HepG2 (cell line): ENCODE measurements at regions not wholly inside any gene's neighbourhood (a gene's known extent, or its start where the extent isn't known, plus 50 kb on each side); places are given as distances from the start of the nearest gene placed in this dataset.

Experiments
- ETV5 ChIP-seq: IDR thresholded peaks from 2 replicates; pipeline ENCODE4 v1.6.1; 2018; ENCODE audit warnings: missing biosample characterization, missing genetic modification reagents, inconsistent platforms, borderline replicate concordance
- FOXK1 ChIP-seq: sonication (generic); formaldehyde crosslinking; IDR thresholded peaks from 2 replicates; pipeline ENCODE4 v1.4.0; 2020; ENCODE audit warnings: low read depth, missing genetic modification reagents, borderline replicate concordance
- HDAC6 ChIP-seq: fragments of 200-600 bp; sonication (generic); IDR thresholded peaks from 2 replicates; pipeline ENCODE4 v1.7.0; 2017; ENCODE audit warnings: mild to moderate bottlenecking, antibody characterized with exemption, low read length, low read depth
- HNRNPUL1 ChIP-seq: fragments of 200-400 bp; formaldehyde crosslinking; IDR thresholded peaks from 2 replicates; pipeline ENCODE4 v1.6.1; 2017; ENCODE audit warnings: low read depth, mild to moderate bottlenecking, low read length, moderate library complexity
- ISL2 ChIP-seq: sonication (generic); formaldehyde crosslinking; IDR thresholded peaks from 2 replicates; pipeline ENCODE4 v1.5.0; 2020; ENCODE audit warnings: missing genetic modification reagents
- KAT8 ChIP-seq: IDR thresholded peaks from 2 replicates; pipeline ENCODE4 v1.6.1; 2016; ENCODE audit warnings: missing genetic modification reagents, missing compliant biosample characterization
- KLF9 ChIP-seq: IDR thresholded peaks from 2 replicates; pipeline ENCODE4 v1.6.1; 2016; ENCODE audit warnings: low read depth
- MZF1 ChIP-seq: sonication (generic); formaldehyde crosslinking; IDR thresholded peaks from 2 replicates; pipeline ENCODE4 v1.8.1; 2023; ENCODE audit warnings: mild to moderate bottlenecking, missing genetic modification reagents, borderline replicate concordance
- ONECUT2 ChIP-seq: sonication (generic); formaldehyde crosslinking; IDR thresholded peaks from 2 replicates; pipeline ENCODE4 v1.4.0; 2020; ENCODE audit warnings: missing genetic modification reagents
- SALL2 ChIP-seq: sonication (generic); formaldehyde crosslinking; IDR thresholded peaks from 2 replicates; pipeline ENCODE4 v1.8.1; 2023; ENCODE audit warnings: mild to moderate bottlenecking, missing genetic modification reagents, inconsistent platforms
- SIX1 ChIP-seq: sonication (generic); formaldehyde crosslinking; IDR thresholded peaks from 2 replicates; pipeline ENCODE4 v1.4.0; 2020; ENCODE audit warnings: missing genetic modification reagents, borderline replicate concordance
- SMAD1 ChIP-seq: sonication (generic); formaldehyde crosslinking; IDR thresholded peaks from 2 replicates; pipeline ENCODE4 v1.4.0; 2020; ENCODE audit warnings: missing genetic modification reagents, low read depth, mild to moderate bottlenecking, borderline replicate concordance
- SOX13 ChIP-seq, 3 experiments: fragments of 450-650 bp in 1 of 3; sonication (generic) in 1 of 3; formaldehyde crosslinking in 1 of 3; IDR thresholded peaks in 2 of 3; conservative IDR thresholded peaks in 1 of 3; 2 replicates each; pipeline versions ENCODE4 v1.5.0 to v1.6.1; 2016 to 2020; ENCODE audit warnings: antibody characterized with exemption in 1 of 3, mild to moderate bottlenecking in 1 of 3, missing compliant biosample characterization in 1 of 3, missing genetic modification reagents in 1 of 3, moderate library complexity in 1 of 3
- TBX3 ChIP-seq: fragments of 450-650 bp; IDR thresholded peaks from 2 replicates; pipeline ENCODE4 v1.6.1; 2017; ENCODE audit warnings: antibody characterized with exemption, mild to moderate bottlenecking, inconsistent platforms, borderline replicate concordance
- ZBTB42 ChIP-seq: sonication (generic); formaldehyde crosslinking; IDR thresholded peaks from 2 replicates; pipeline ENCODE4 v1.5.0; 2020; ENCODE audit warnings: mild to moderate bottlenecking, missing genetic modification reagents
- ZFP36L2 ChIP-seq: sonication (generic); formaldehyde crosslinking; IDR thresholded peaks from 2 replicates; pipeline ENCODE4 v1.4.0; 2020; ENCODE audit warnings: missing genetic modification reagents
- ZNF264 ChIP-seq: sonication (generic); formaldehyde crosslinking; IDR thresholded peaks from 2 replicates; pipeline ENCODE4 v1.4.0; 2020; ENCODE audit warnings: missing genetic modification reagents
- ZNF496 ChIP-seq: sonication (generic); formaldehyde crosslinking; IDR thresholded peaks from 2 replicates; pipeline ENCODE4 v1.8.1; 2023; ENCODE audit warnings: mild to moderate bottlenecking, moderate library complexity, missing genetic modification reagents; ENCODE audit not compliant: insufficient replicate concordance
- ZNF570 ChIP-seq: sonication (generic); formaldehyde crosslinking; IDR thresholded peaks from 2 replicates; pipeline ENCODE4 v1.4.0; 2020; ENCODE audit warnings: mild to moderate bottlenecking, missing genetic modification reagents, borderline replicate concordance
- ZNF83 ChIP-seq: sonication (generic); formaldehyde crosslinking; IDR thresholded peaks from 2 replicates; pipeline ENCODE4 v1.4.0; 2020; ENCODE audit warnings: missing genetic modification reagents, mild to moderate bottlenecking, borderline replicate concordance
- ZSCAN12 ChIP-seq: sonication (generic); formaldehyde crosslinking; IDR thresholded peaks from 2 replicates; pipeline ENCODE4 v1.9.0; 2021; ENCODE audit warnings: mild to moderate bottlenecking, missing genetic modification reagents
- TF ChIP-seq, protein P1 (sequence below): IDR thresholded peaks from 2 replicates; pipeline ENCODE4 v1.6.1; 2016; ENCODE audit warnings: mild to moderate bottlenecking
- TF ChIP-seq, protein P2 (sequence below): sonication (generic); formaldehyde crosslinking; IDR thresholded peaks from 2 replicates; pipeline ENCODE4 v1.4.0; 2020; ENCODE audit warnings: missing genetic modification reagents
- TF ChIP-seq, protein P3 (sequence below): sonication (generic); formaldehyde crosslinking; conservative IDR thresholded peaks from 2 replicates; pipeline ENCODE4 v1.4.0; 2020; ENCODE audit warnings: mild to moderate bottlenecking, missing genetic modification reagents, moderate library complexity

DNA sequence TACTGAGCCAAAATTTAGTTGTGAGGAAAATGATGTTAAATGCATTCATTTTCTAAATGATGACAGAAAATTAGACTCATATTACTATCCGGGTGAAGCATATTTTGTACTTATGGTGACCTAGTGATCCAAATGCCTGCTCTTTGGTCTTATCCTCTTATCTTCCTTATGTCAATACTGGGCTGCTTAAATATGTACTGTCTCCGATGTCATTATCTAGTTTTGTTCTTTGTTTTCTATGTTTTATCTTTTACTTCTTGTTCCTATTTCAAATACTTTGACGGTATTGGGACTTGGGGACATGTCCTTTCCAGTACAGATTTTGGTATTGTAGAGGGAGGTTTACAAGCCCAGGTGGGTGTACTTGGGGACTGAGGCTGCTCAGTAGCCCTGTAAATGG is 124.6 kb upstream of the ESR1 start (continued):
- TF ChIP-seq SALL2 (CRISPR knock-in tag): no peak
- peak; percentile 36; the same call in 1 of the 2 replicates for TF ChIP-seq SOX13 (IDR thresholded peaks at IDR 0.05)
- TF ChIP-seq SOX13 (CRISPR knock-in tag; conservative IDR thresholded peaks at IDR 0.05 in 1 of 2, IDR thresholded peaks at IDR 0.05 in 1 of 2): peak in 1 of 2 experiments; percentile 94; a peak in 2 of 4 replicates
- no peak for TF ChIP-seq ONECUT2 (CRISPR knock-in tag)
- no peak for TF ChIP-seq ZFP36L2 (CRISPR knock-in tag)
- no peak for TF ChIP-seq ETV5 (CRISPR knock-in tag)
- TF ChIP-seq FOXK1 (CRISPR knock-in tag): no peak
- TF ChIP-seq, protein P1, sequence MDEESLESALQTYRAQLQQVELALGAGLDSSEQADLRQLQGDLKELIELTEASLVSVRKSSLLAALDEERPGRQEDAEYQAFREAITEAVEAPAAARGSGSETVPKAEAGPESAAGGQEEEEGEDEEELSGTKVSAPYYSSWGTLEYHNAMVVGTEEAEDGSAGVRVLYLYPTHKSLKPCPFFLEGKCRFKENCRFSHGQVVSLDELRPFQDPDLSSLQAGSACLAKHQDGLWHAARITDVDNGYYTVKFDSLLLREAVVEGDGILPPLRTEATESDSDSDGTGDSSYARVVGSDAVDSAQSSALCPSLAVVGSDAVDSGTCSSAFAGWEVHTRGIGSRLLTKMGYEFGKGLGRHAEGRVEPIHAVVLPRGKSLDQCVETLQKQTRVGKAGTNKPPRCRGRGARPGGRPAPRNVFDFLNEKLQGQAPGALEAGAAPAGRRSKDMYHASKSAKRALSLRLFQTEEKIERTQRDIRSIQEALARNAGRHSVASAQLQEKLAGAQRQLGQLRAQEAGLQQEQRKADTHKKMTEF (CRISPR knock-in tag): 0 out of 2 replicates have a peak, but pooled peaks have one; percentile 29
- TF ChIP-seq, protein P2, sequence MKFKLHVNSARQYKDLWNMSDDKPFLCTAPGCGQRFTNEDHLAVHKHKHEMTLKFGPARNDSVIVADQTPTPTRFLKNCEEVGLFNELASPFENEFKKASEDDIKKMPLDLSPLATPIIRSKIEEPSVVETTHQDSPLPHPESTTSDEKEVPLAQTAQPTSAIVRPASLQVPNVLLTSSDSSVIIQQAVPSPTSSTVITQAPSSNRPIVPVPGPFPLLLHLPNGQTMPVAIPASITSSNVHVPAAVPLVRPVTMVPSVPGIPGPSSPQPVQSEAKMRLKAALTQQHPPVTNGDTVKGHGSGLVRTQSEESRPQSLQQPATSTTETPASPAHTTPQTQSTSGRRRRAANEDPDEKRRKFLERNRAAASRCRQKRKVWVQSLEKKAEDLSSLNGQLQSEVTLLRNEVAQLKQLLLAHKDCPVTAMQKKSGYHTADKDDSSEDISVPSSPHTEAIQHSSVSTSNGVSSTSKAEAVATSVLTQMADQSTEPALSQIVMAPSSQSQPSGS (CRISPR knock-in tag): 0 out of 2 replicates have a peak, but pooled peaks have one; percentile 19
- 0 out of 2 replicates have a peak, but pooled peaks have one; percentile 29 for TF ChIP-seq KAT8 (CRISPR knock-in tag)
- TF ChIP-seq ZNF570 (CRISPR knock-in tag): no peak
- TF ChIP-seq SMAD1 (CRISPR knock-in tag): no peak
- no peak for TF ChIP-seq ZNF264
- TF ChIP-seq ISL2 (CRISPR knock-in tag): peak; percentile 78
- no peak for TF ChIP-seq HNRNPUL1
- no peak for TF ChIP-seq ZBTB42 (CRISPR knock-in tag)
- no peak for TF ChIP-seq HDAC6
- no peak for TF ChIP-seq ZNF83 (CRISPR knock-in tag)
- no peak for TF ChIP-seq TBX3
- TF ChIP-seq, protein P3, sequence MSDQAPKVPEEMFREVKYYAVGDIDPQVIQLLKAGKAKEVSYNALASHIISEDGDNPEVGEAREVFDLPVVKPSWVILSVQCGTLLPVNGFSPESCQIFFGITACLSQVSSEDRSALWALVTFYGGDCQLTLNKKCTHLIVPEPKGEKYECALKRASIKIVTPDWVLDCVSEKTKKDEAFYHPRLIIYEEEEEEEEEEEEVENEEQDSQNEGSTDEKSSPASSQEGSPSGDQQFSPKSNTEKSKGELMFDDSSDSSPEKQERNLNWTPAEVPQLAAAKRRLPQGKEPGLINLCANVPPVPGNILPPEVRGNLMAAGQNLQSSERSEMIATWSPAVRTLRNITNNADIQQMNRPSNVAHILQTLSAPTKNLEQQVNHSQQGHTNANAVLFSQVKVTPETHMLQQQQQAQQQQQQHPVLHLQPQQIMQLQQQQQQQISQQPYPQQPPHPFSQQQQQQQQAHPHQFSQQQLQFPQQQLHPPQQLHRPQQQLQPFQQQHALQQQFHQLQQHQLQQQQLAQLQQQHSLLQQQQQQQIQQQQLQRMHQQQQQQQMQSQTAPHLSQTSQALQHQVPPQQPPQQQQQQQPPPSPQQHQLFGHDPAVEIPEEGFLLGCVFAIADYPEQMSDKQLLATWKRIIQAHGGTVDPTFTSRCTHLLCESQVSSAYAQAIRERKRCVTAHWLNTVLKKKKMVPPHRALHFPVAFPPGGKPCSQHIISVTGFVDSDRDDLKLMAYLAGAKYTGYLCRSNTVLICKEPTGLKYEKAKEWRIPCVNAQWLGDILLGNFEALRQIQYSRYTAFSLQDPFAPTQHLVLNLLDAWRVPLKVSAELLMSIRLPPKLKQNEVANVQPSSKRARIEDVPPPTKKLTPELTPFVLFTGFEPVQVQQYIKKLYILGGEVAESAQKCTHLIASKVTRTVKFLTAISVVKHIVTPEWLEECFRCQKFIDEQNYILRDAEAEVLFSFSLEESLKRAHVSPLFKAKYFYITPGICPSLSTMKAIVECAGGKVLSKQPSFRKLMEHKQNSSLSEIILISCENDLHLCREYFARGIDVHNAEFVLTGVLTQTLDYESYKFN (CRISPR knock-in tag): peak; percentile 63
- TF ChIP-seq ZSCAN12 (CRISPR knock-in tag): no peak
- no peak for TF ChIP-seq MZF1 (CRISPR knock-in tag)
- no peak for TF ChIP-seq KLF9
- TF ChIP-seq ZNF496 (CRISPR knock-in tag): no peak
- peak; percentile 47; the same call in 1 of the 2 replicates for TF ChIP-seq SIX1
